GM19043 (cell line): ENCODE measurements at regions not wholly inside any gene's neighbourhood (a gene's known extent, or its start where the extent isn't known, plus 50 kb on each side); places are given as distances from the start of the nearest gene placed in this dataset.
A peak's percentile ranks its signal among the peaks of the same experiment; 100 is the strongest.

ENCODE experiments used
- ATAC-seq: cut with Tn5 transposase; IDR thresholded peaks from one replicate; pipeline ENCODE4 v1.9.1; 2021; ENCODE audit warnings: low read depth; ENCODE audit not compliant: unreplicated experiment

DNA sequence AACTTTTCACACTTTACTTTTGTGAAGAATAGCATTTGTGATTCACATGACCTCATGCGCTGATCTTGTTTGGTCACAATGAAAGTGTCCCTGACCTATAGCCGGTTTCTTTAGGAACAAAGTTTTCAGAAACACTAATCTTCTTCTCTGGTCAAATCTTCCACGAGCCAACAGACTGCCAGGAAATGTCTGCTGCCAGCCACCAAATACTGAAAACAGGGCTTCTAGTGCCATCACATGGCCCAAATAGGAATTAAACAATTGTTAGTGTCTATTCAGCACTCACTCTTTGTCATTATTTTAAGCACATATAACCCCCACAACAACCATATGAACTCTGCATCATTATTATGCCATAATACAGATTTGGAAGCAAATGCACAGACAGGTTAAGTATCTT lies 286.5 kb upstream of the SYT4 start:
- no peak for ATAC-seq

DNA sequence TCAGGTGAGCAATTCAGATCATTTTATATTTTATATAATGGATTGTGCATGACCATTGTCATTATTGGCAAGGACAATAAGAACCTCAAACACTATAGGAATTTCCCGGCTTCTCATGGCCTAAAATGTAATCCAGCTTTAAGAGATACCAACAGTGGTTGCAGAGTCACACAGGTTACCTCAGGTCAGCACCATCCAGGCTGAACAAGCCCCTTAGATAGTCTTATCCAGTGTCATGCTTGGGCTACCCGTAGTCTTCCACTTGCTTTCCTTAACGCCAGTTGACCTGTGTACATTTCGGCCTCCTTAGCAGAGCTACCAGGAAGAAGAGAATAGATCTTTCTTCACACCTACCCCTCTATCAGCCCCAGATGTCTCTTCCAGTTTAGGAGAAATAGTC lies 293.3 kb upstream of the SYT4 start:
- ATAC-seq = no peak

DNA sequence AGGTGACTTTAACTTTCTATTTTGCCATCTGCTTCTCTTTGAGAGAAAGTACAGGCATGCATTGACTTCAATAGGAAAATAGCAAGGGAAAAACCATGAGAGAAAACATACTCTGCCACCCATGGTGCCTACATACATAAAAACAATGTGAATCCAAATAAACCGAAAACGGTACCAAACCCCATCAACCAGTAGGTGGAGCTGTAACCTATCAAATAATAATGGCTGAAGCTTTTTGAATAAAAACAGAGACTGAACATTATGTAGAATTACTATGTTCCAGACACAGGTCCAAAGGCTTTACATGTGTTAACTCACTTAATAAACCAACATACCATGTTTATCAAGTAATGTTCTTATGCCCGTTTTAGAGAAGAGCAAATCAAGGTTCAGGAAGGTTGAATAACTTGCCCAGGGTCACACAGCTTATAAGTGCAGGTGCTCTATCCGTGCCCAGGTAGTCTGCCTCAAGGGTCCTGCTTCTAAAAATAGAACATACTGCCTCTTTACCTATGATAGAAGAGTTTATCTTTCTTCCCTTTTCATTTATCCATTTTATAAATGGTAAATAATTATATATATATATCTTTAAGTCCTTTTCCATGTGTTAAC lies 293.9 kb upstream of the SYT4 start:
- peak; percentile 53 for ATAC-seq

DNA sequence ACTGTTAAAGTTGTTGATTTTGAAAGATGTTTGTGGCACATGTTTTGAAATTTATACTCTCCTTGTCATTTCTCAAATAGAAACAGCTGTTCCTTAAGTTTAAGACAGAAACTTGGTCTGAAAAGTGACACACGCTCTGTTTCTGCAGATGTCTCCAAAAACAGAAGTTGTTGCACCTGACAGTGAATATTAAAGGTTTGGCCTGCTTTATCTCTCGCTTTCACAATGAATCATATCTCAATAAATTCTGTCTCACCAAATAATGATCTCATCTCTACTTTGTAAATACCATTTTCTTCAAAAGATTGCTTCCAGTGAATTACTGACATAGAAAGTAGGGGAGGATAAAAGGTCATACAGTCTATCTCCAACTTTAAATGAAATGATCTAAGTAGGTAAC lies 294.9 kb upstream of the SYT4 start:
- peak; percentile 50 for ATAC-seq

DNA sequence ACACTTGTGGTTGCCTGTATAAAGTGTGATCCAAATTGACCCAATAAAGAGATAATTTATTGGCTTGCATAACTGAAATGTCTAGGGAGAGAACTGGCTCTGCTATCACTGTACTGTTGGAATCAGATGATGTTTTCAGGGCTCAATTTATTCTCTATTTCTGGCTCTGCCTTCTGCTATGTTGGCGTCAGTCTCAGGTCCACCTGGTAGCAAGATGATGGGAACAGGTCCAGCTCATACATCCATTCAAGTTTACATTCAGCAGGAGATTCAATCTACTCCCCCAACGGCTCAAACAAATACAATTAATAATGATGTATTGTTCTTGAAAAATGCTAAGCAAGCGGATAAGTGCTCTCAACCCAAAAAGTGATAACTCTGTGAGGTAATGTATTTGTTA lies 297.7 kb upstream of the SYT4 start:
- ATAC-seq = no peak

DNA sequence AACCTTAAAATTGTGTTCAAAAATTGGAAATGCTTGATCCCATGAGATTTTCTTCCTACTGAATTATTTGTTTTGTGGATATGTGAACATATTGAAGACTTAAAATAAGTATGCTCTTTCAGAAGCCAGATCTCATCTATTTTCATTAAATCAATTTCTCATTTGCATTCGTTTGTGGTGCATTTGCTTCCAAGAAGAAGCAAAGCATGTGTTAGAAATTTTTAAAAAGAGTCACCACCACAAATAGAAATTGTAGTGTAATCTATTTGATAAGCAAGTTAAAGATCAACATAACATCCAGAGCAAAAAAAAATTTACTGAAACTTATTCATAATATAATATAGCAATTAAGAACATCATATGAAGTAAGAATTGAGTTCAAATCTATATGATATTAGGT lies 300.9 kb upstream of the SYT4 start:
- ATAC-seq = no peak

DNA sequence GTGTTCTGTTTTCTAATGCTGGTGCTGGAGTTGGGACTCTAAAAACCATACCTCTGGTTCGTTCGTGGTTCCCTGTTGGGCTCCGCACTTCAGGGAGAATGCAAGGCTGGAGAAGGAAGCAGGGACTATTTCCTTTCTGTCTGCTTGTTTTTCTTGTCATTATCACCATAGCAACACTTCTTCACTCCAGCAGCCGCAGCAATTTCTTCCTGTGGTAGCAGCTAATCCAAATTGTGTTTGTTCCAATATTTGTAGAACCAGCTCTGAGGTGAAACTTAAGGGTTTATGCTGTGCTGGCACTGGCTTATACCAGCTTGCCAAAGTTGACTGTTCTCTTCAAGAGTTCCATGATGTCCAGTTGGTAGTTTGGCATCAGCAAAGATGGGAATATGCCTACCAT lies 301.4 kb upstream of the SYT4 start:
- no peak for ATAC-seq

DNA sequence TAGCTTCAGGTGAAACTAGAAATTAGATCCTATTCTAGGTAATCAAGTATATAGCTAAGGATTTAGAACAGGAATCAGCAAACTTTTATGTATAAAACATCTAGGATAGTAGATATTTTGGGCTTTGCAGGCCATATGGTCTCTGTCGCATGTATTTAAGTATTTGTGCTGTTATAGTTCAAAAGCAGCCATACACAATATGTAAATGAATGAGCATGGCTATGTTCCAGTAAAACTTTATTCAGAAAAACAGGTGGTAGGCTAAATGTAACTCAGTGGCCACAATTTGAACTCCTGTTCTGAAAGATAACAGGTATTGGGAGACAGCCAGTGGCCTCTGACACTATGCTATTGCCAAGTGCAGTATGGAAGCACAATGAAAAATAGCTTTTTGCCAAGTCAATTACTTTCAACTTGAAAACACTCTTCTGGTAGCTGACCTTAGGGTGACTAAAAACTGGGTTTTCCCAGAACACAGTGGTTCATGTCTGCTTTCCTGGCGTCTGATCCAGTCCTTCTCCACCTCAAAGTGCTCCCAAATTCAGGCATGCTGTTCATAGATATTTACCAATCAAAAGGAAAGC lies 304.7 kb upstream of the SYT4 start:
- no peak for ATAC-seq

DNA sequence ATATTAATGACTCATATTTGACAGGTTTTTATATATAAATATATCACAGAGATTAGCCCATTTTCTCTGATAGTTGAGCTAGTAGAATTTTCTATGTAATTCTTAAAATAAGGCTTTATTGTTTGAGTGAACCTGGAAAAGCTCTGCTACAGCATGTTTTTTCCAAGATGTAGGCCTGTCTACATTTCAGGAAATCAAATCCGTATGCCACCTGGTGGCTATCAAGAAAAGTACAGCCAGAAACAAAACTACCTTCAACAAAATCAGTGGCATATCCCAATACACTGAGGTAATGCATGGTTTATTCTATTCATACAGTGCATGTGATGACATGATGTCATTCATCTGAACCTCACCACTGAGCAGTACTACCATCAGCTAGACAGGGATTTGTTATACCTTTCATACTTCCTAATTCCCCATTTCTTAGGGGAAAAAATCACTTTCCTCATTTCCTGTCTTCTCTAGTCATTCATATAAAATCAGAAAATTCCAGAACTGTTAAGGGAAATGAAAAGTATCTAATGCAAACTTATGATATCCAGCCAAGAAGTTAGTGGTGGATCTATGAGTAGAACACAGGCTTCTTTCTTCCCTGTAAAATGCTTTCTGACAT lies 310.4 kb upstream of the SYT4 start:
- no peak for ATAC-seq

DNA sequence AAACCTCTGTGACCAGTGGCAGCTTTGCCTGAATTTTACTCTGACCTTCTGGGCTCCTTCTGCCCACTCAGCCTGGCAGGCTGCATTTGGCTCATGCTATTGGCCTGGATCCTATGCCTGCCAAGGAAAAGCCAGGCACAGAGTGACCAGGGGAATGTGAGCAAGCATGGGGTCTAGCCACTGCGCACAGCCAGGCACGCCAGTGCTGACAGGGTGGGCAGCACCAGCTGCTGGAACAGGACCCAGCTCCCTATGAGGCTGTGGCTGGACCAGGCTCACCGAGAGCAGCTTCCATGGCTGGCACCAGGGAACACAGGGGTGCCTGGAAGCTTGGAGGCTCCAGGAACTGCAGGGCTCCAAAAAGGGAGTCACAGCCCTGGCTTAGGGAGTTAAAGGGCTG lies 311.5 kb upstream of the SYT4 start:
- ATAC-seq = no peak

DNA sequence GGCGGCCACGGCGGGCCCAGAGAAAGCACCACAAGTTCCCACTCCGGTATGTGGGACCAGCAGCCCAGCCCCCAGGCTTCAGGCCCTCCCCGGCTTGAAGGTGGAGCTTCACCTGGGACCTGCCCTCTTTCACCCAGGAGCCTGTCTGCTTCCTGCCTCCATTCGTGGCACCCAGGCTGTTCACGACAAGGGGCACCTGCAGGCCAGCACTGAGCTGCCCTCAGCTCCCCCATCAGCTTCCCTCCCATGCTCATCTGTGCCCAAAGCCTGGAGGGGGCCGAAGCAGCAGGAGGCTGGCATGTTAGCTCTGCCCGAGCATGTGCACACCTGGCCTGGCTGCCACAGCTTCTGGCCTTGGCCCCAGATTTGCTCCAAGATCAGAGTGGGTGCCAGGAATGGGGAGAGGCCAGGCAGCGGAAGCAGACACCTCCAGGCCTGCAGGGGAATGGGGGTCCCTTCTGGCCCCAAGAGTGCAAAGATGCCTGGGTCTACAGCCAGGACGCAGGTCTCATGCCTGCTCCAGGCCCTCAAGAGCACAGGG lies 312.4 kb upstream of the SYT4 start:
- no peak for ATAC-seq

DNA sequence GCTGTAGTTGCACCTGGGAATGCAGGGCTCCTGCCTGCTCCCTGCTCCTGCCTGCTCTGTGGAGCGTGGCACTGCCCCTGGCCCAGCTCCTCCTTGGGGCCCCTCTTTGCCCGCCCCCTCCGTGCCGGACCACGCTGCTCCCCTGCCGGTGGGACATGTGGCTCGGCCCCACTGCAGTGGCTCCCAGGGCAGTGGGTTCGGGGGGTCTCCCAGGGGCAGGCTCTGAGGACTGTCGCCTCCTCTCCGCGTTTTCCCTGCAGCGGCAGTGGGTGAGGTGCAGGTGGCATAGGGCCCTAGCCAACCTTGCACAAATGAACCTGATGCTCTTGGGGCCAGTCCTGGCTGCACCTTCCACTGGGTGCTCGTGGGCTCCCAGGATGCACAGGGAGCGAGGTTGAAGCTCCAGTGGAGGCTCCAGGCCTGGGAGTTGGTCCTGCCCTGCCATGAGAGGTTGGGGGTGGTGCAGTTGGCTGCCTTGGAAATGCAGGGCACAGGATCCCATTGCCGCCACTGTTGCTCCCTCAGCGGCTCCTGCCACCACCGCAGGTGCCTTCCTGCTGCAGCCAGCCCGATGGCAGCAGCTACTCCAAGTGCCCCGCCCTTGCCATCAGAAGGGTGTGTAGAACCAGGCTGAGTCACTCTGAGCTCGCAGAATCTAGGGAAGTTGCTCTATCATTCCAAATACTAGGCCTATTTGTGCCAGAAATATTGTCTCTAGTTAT lies 313.1 kb upstream of the SYT4 start:
- ATAC-seq = no peak

DNA sequence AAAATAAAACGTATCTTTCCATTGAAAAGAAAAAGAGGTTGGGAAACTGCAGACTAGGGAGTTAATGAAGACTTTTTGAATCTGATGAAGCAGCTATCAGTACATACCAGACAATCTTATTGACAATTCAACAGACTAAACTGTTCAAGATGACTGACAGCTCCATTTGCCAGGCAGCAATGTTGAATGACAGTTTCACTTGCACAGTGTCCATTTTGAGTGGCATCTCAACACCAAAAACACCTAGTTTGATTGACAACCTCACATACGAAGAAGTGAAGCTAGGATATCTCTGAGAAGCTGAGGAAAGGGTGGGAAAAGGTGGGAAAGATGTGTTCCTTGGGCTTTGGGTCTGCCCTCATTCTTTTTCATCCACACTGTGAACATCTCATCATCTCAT lies 315.0 kb upstream of the SYT4 start:
- no peak for ATAC-seq

DNA sequence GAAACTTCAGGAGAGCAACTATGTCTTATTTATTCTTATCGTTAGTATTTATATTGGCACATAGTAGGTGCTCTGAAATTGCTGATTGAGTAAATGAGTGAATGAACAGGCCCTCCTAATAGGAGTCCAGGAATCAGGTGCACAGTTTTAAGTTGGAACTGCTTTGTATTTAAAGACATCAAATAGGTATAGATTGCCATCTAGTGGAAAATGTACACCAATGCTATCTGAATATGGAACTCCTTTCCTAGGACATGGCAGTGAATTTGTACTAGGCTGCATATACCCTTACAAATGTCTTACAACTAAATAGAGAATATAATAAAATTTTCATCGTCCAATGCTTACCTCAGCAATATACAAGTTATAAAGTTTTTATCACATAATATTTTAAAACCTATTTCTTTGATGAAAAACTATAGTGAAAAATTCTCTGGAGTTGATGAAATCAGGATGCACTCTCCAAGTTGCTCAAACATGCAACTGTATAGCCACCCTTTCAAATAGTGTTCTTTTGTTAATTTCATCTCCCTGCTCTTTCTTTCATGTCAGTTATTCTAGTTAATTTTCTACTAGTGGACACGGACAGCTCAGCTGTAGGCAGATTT lies 318.9 kb upstream of the SYT4 start:
- ATAC-seq = no peak

DNA sequence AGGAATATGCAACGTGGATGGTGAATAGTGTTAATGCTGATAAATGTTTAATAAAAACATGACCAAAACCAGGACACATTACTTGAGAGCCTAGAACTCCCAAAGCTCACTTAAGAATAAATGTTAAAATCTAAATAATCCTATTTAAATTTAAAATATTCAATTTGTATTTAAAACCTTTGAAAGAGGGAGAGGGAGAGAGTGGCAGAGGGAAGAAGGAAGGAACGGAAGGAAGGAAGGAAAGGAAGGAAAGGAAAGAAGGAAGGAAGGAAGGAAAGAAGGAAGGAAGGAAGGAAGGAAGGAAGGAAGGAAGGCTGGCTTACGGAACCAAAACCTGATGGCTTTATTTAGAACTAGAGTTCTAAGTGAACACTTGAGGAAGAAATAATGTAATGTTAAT lies 324.1 kb upstream of the SYT4 start:
- ATAC-seq = no peak

DNA sequence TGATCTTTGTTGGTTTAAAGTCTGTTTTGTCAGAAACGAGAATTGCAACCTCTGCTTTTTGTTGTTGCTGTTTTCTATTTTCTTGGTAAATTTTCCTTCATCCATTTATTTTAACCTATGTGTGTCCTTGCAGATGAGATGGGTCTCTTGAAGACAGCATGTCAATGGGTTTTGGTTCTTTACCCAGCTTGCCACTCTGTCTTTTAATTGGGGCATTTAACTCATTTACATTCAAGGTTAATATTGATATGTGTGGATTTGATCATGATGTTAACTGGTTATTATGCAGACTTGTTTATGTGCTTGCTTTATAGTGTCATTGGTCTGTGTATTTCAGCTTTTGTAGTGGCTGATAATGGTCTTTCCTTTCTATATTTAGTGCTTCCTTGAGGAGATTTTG lies 327.9 kb upstream of the SYT4 start:
- ATAC-seq = no peak

DNA sequence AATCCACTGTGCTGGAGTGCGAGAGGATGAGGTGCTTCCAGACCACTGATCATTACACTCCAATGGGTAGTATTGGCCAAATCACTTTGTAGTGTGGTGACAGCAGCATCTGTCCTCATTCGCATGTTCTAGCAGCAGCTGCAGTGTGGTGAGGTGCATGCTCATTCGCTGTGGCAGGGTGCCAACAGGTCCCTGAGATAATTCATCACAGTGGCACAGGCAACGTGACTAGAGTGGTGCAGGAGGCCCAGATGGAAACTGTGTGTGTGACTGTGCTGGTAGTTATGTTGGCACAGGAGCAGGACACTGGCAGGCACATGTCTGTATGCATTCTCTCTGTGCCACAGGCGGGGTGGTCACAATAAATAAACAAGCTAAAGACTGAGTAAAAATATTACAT lies 329.5 kb upstream of the SYT4 start:
- no peak for ATAC-seq

DNA sequence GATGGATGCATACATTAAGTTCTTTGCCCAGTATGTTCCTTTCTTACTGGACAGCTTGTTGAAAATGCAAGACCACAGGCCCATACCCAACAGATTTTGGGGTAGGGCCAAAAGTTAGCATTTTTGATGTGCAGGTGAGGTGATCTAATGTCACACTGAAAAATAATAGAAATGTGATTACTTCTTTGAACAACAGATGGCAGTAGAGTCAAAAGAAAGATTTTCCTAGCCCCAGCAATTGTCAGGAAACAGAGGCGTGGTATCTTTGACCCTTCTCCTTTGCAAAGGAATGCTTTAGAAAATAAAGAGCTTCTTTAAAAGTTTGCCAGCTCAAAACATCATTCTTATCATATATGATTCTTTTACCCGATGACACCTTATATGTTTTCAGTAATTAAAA lies 343.6 kb upstream of the SYT4 start:
- ATAC-seq = peak; percentile 78

DNA sequence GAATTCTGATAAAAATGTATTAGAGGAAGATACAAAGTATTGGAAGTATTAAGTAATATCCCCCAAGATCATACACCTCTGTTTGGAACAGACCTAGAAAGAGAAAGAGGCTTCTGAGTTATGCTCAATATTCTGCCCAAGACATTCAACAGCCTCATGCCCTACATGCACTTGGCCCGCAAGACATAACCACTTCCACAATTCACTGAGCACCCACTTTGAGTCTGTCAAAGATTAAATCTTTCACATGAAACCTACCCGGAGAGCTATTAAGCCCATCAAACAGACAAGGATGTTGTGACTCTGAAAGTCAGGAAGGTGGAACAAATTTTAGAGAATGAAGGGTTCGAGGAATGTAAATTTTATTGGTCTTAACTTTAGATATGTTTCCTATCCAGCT lies 344.7 kb upstream of the SYT4 start:
- ATAC-seq = no peak

DNA sequence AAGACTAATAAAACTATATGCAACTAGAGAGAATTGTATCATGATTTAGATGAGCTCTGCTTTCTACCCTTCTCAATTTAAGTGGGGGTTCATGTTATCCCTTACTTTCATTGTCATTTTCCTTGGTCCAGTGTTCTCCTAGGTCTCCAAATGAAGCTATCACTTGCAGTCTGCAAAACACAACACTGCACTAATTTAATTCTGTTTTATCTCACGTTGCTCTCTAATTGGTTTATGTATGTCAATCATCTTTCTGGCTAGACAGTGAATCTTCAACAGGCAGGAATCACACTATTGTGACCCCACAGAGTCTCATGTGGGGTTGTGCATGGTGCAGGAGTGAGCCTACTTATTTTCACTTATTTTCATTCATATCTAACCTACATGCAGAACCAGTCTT lies 348.3 kb upstream of the SYT4 start:
- no peak for ATAC-seq

DNA sequence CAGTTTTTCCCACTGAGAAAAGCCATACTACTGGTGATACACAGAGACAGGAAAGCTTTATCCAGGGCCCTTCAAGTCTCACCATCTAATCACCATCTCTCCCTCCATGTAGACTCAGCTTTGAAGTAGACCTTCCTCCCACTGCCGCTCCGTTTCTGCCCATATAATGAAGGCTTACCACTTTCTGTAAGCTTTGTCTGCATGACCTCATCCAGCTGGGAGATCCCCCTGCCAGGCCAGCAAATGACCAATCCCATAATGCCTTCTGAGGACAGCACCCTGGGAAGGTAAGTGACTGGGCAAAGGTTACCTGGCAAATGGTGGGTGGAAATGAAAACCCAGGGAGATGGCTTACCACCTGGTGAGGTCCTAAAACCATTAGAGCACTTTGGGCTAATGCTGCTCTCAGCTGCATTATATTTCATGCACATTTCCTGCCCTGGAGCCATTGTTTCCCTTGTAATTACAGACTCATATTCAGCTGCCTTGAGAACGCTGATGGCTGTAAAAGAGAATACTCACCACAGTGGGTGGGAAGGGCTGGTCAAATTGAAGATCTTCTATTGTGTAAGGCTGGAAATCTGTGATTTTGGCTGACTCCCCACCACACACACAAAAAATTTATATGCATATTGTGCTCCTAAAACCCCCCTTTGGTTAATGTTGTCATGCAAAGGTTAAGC lies 350.7 kb upstream of the SYT4 start:
- no peak for ATAC-seq
